Activated CD8-positive, alpha-beta memory T cell treated with anti-CD3 and anti-CD28 coated beads, Interleukin-2, amount 10 ng/mL, durations not matched to agents 7 days and 5 days (primary cell): ENCODE measurements at regions not wholly inside any gene's neighbourhood (a gene's known extent, or its start where the extent isn't known, plus 50 kb on each side); places are given as distances from the start of the nearest gene placed in this dataset.

Source experiments
- ATAC-seq: fragments of 150-1000 bp; cut with Tn5 transposase; one replicate; pipeline ENCODE4 v1.10.0; 2021; ENCODE audit warnings: moderate library complexity
- CTCF ChIA-PET: fragments of 350-600 bp; sonication (Branson Sonifier 250); formaldehyde crosslinking; loops from one replicate; lab custom pipeline; 2021; ENCODE audit warnings: antibody characterized with exemption; lab: Charles Lee
- DNase-seq: peaks from one replicate; pipeline ENCODE4 v3.0.0-alpha.2; 2020
- H3K27ac Mint-ChIP-seq: one replicate; pipeline ENCODE4 v1.8.0; 2021; ENCODE audit warnings: mild to moderate bottlenecking, mixed read lengths
- H3K27me3 Mint-ChIP-seq: one replicate; pipeline ENCODE4 v1.8.0; 2021; ENCODE audit warnings: mixed read lengths
- H3K36me3 Mint-ChIP-seq: one replicate; pipeline ENCODE4 v1.8.0; 2021; ENCODE audit warnings: mild to moderate bottlenecking, mixed read lengths
- H3K4me1 Mint-ChIP-seq: one replicate; pipeline ENCODE4 v1.8.0; 2021; ENCODE audit warnings: mixed read lengths
- H3K4me3 Mint-ChIP-seq: one replicate; pipeline ENCODE4 v1.8.0; 2021; ENCODE audit warnings: mild to moderate bottlenecking, moderate library complexity, mixed read lengths
- H3K9me3 Mint-ChIP-seq: one replicate; pipeline ENCODE4 v1.8.0; 2022; ENCODE audit warnings: low read depth, mixed read lengths

DNA sequence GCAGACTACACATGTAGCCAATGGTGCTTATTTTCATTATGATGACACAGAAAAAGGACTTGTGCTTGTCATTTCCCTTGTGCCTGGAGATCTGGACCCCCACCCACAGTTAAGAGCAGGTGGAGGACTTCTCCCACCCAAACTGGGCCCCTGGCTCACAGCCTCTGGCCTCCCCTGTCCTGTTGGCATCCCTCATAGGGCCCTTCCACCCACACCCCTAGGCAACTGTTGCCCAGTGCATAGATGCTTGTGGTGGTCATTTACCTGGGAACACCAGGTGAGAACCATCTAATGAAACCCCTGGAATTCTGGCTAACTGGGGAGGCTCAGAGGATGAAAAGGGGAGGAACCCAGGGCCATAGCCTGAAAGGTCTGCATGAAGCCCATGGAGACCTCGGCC lies 355.9 kb downstream of the BUD13 start:
- ATAC-seq (no peak), DNase-seq (no peak)
- no peak overlapping the region for H3K4me3 Mint-ChIP-seq
- no peaks in the 10 kb centered on the region for H3K4me1 Mint-ChIP-seq
- H3K9me3 Mint-ChIP-seq: no peaks in the 10 kb centered on the region
- CTCF ChIA-PET: no interaction called here
- peaks cover 2% of the 10 kb centered on the region for H3K27me3 Mint-ChIP-seq
- H3K27ac Mint-ChIP-seq: no peak overlapping the region
- no peaks in the 10 kb centered on the region for H3K36me3 Mint-ChIP-seq

DNA sequence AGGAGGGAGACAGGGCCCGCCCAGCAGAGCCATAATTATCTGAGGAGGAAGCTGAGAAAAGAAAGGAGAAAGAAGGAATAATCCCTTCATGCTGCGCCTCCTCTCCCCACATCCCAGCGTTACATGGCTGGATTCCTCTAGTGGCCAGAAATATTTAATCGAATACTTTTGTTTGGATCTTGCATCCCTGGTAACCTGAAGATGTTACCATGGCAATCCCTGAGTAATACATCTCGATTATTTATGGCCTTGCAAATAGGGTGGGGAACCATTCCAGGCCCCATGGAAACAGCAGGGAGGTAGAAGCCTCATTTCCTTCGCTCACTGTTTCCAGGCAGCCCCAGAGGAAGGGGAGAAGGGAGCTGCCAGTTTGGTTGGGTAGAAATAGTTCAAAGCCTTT lies 357.7 kb downstream of the BUD13 start:
- Mint-ChIP-seq H3K4me1 (no peaks in the 10 kb centered on the region), H3K9me3 (no peaks in the 10 kb centered on the region)
- no peak for ATAC-seq

GRCh38 chr11:116414357-116414880 lies 358.4 kb downstream of the BUD13 start:
- CTCF ChIA-PET: no interaction called here
- DNase-seq (no peak), ATAC-seq (no peak)
- Mint-ChIP-seq H3K27ac (no peak overlapping the region), H3K4me3 (no peak overlapping the region), H3K36me3 (no peaks in the 10 kb centered on the region), H3K4me1 (no peaks in the 10 kb centered on the region), H3K27me3 (no peaks in the 10 kb centered on the region), H3K9me3 (no peaks in the 10 kb centered on the region)

More for the DNA sequence above, 357.7 kb downstream of the BUD13 start:
- Mint-ChIP-seq H3K27me3 (peaks cover 2% of the 10 kb centered on the region), H3K27ac (no peak overlapping the region), H3K4me3 (no peak overlapping the region), H3K36me3 (no peaks in the 10 kb centered on the region)
- DNase-seq: no peak
- CTCF ChIA-PET: no interaction called here

DNA sequence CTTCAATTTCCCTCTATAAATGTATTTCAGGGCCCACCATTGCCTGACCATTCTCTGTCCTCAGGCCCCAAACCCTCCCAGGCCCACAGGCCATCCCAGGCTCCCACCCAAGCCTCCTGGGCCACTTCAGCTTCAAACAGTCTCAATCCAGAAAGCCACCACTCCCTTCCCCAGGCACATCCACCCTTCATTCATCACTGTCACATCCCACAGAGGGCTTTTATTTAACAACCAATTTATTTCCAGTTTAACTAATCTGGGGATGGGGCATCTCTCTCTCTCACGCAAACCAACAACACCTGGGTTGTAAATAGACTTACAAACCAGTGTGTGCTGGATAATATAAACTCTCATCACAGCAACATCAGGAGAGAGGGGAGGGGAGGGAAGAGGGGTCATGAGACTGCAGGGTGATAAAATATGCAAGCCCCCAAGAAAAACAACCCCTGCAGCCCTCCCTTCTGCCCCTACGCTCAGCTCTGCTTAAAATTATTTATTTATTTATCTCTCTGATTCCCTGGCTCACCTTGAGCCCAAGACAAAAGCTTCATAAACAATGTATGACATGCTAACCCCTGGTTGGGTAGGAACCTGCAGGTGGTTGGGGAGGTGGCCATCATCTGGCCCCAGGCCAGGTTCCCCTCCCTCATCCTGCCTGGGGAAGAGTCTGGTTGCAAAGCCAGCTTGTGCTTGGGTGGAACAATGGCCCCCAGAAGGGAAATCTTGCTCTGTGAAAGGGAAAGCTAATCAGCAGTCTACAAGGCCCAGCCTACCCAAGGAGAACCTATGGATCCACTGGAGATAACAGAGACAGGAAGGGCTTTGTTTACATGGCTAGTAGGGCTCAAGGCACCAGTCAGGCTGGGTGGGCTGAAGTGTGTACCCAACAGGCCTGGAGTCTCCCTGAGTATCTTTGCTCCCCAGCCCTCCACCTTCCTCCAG lies 359.2 kb downstream of the BUD13 start:
- DNase-seq (no peak), ATAC-seq (no peak)
- Mint-ChIP-seq H3K9me3 (no peaks in the 10 kb centered on the region), H3K4me3 (no peak overlapping the region), H3K27ac (no peak overlapping the region), H3K4me1 (no peaks in the 10 kb centered on the region), H3K36me3 (no peaks in the 10 kb centered on the region), H3K27me3 (no peaks in the 10 kb centered on the region)
- CTCF ChIA-PET: no interaction called here

- no peak overlapping the region for H3K27ac Mint-ChIP-seq
- CTCF ChIA-PET: no interaction called here
- H3K36me3 Mint-ChIP-seq: no peaks in the 10 kb centered on the region
- H3K9me3 Mint-ChIP-seq: no peaks in the 10 kb centered on the region
- DNase-seq: no peak
- no peaks in the 10 kb centered on the region for H3K27me3 Mint-ChIP-seq
- ATAC-seq: no peak
- H3K4me3 Mint-ChIP-seq: no peak overlapping the region
- no peaks in the 10 kb centered on the region for H3K4me1 Mint-ChIP-seq
These were observed 360.5 kb downstream of the BUD13 start for GRCh38 chr11:116412118-116412889.

- no peak for ATAC-seq
These were observed 363.5 kb downstream of the BUD13 start for GRCh38 chr11:116409238-116409637.

DNA sequence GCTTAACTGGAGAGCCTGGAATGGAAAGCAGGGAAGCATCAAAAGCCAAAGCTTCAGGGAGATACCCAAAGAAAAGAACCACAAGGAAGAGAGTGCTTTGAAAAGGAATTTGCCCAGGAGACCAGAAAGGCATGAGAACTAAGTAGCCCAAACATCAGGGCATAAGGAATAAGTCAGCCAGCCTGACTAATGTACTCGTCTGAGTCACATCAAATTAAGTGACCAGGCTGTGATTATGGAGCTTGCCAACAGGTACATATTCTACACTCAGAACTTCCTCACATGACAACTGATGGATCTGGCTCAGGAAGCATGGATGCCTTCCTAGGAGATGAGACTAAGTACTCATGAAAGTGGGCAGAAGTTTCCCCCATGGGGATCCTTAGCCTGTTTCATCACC lies 366.7 kb downstream of the BUD13 start:
- H3K36me3 Mint-ChIP-seq: no peaks in the 10 kb centered on the region
- no peak overlapping the region for H3K27ac Mint-ChIP-seq
- no peaks in the 10 kb centered on the region for H3K4me1 Mint-ChIP-seq
- H3K27me3 Mint-ChIP-seq: no peaks in the 10 kb centered on the region
- ATAC-seq: no peak
- no peak for DNase-seq
- H3K9me3 Mint-ChIP-seq: no peaks in the 10 kb centered on the region
- no peak overlapping the region for H3K4me3 Mint-ChIP-seq
- CTCF ChIA-PET: no interaction called here

More at GRCh38 chr11:116409238-116409637, 363.5 kb downstream of the BUD13 start:
- CTCF ChIA-PET: no interaction called here
- Mint-ChIP-seq H3K4me3 (no peak overlapping the region), H3K27me3 (no peaks in the 10 kb centered on the region), H3K9me3 (no peaks in the 10 kb centered on the region), H3K36me3 (no peaks in the 10 kb centered on the region), H3K27ac (no peak overlapping the region), H3K4me1 (no peaks in the 10 kb centered on the region)
- DNase-seq: no peak

- Mint-ChIP-seq H3K9me3 (no peaks in the 10 kb centered on the region), H3K36me3 (no peaks in the 10 kb centered on the region), H3K4me3 (no peak overlapping the region), H3K27ac (no peak overlapping the region), H3K27me3 (no peaks in the 10 kb centered on the region), H3K4me1 (no peaks in the 10 kb centered on the region)
- DNase-seq (no peak), ATAC-seq (no peak)
- CTCF ChIA-PET: no interaction called here
These were observed 368.4 kb downstream of the BUD13 start for GRCh38 chr11:116404462-116404798.

DNA sequence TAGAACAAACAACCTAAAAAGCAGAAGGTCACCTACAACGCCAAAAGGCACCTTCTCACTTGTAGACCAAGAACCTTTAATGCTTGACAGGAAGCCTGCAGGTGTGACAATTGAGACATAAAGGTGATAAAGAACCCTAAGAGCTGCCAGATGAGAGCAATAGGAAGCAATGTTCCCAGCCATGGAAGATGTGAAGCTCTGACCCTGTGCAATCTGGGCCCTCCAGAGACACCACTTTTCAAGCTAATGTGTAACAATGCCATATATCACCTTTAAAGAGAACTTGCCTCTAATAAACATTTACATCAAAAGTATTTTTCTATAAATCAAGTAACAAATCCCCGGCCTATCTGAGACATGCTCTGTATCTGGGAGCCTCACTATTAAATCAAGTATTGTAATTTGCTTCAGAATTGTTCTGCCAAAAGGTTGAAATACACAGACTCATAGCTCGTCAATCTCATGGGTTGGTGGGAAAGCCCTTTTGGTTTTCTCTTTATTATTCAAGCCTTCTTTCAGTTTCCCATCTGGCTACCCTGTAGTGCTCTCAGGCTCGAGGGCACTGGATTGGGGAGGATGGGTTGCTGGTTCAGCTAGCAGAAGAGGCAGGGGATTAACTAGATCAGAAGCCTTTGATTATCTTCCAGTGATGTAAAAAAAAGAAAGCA lies 368.9 kb downstream of the BUD13 start:
- ATAC-seq (no peak), DNase-seq (no peak)
- Mint-ChIP-seq H3K27me3 (no peaks in the 10 kb centered on the region), H3K9me3 (no peaks in the 10 kb centered on the region), H3K36me3 (no peaks in the 10 kb centered on the region), H3K4me3 (no peak overlapping the region), H3K27ac (no peak overlapping the region), H3K4me1 (no peaks in the 10 kb centered on the region)
- CTCF ChIA-PET: no interaction called here

DNA sequence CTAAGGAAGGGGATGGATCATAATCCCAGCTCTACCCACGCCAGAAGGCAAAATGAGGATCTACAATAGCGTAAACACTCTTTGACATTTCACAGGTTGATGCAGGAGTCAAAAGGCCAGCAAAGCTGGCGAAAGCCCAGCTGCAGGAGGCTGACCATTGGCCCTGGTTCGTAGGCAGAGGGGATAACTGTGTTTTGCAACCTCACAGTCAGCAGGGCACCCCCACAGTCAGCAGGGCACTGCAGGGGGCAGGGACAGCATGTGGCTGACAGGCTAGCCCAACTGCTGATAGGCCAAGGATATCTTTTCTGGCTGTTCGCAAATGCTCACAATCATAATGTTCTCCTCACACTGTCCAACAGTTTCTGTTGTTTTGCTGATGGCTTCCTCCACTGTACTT lies 372.7 kb downstream of the BUD13 start:
- CTCF ChIA-PET: interaction anchor here (0.9 kb wide), 1 partner anchor 48 kb away, joined by 3 read pairs; no protein-coding TSS in a partner anchor

GRCh38 chr11:116397602-116398084 lies 375.1 kb downstream of the BUD13 start:
- no peak overlapping the region for H3K4me3 Mint-ChIP-seq
- DNase-seq: no peak
- no peaks in the 10 kb centered on the region for H3K27me3 Mint-ChIP-seq
- H3K27ac Mint-ChIP-seq: no peak overlapping the region
- ATAC-seq: no peak
- no peaks in the 10 kb centered on the region for H3K4me1 Mint-ChIP-seq
- CTCF ChIA-PET: no interaction called here
- H3K36me3 Mint-ChIP-seq: no peaks in the 10 kb centered on the region
- H3K9me3 Mint-ChIP-seq: no peaks in the 10 kb centered on the region

More for the DNA sequence above, 372.7 kb downstream of the BUD13 start:
- DNase-seq (no peak), ATAC-seq (no peak)
- no peaks in the 10 kb centered on the region for H3K4me1 Mint-ChIP-seq
- no peaks in the 10 kb centered on the region for H3K36me3 Mint-ChIP-seq
- no peaks in the 10 kb centered on the region for H3K27me3 Mint-ChIP-seq
- H3K4me3 Mint-ChIP-seq: no peak overlapping the region
- no peaks in the 10 kb centered on the region for H3K9me3 Mint-ChIP-seq
- no peak overlapping the region for H3K27ac Mint-ChIP-seq

DNA sequence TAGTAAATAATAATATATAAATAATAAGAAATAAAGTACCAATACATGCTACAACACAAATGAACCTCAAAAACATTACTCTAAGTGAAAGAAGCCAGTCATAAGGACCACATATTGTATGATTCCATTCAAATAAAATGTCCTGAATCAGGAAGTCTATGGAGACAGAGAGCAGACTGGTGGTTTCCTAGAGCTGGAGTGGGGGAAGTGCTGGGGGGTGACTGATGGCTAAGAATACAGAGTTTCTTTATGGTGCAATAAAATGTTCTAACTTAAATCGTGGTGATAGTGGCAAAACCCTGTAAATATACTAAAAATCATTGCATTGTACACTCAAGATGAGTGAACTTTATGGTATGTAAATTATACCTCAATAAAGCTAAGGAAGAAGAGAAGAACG lies 376.5 kb downstream of the BUD13 start:
- H3K27me3 Mint-ChIP-seq: no peaks in the 10 kb centered on the region
- no peaks in the 10 kb centered on the region for H3K4me1 Mint-ChIP-seq
- CTCF ChIA-PET: no interaction called here
- no peaks in the 10 kb centered on the region for H3K36me3 Mint-ChIP-seq
- H3K9me3 Mint-ChIP-seq: no peaks in the 10 kb centered on the region
- no peak overlapping the region for H3K4me3 Mint-ChIP-seq
- DNase-seq (no peak), ATAC-seq (no peak)
- H3K27ac Mint-ChIP-seq: no peak overlapping the region

DNA sequence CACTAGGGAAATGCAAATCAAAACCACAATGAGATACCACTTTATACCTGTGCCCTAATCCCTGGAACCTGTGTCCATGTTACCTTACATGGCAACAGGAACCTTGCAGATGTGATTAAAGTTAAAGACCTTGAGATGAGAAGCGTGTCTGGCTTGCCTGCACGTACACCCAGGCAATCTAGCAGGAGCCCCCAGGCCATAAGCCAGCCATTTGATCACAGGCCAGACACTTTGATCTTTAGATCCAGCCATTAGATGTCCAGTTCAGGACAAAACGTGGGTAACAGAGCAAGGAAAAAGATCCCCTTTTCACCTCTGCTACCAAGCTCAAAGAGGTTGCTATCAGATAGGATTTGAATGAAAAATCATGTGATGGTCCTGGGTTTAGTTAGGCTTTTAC lies 378.8 kb downstream of the BUD13 start:
- Mint-ChIP-seq H3K36me3 (no peaks in the 10 kb centered on the region), H3K9me3 (no peaks in the 10 kb centered on the region), H3K4me1 (no peaks in the 10 kb centered on the region), H3K27ac (no peak overlapping the region), H3K27me3 (no peaks in the 10 kb centered on the region), H3K4me3 (no peak overlapping the region)
- ATAC-seq (no peak), DNase-seq (no peak)
- CTCF ChIA-PET: no interaction called here
